KMS-11 (cell line): ENCODE measurements at regions not wholly inside any gene's neighbourhood (a gene's known extent, or its start where the extent isn't known, plus 50 kb on each side); places are given as distances from the start of the nearest gene placed in this dataset.

ENCODE experiments used
- H2AFZ ChIP-seq: fragments of 200-600 bp; sonication (generic); 2 replicates; pipeline ENCODE4 v1.6.1; 2016; ENCODE audit warnings: antibody characterized with exemption, mixed run types, low read depth
- H3K27ac ChIP-seq: fragments of 200-600 bp; sonication (generic); 2 replicates; pipeline ENCODE4 v1.6.1; 2016; ENCODE audit warnings: mild to moderate bottlenecking, mixed run types
- H3K27me3 ChIP-seq: fragments of 200-600 bp; sonication (generic); 2 replicates; pipeline ENCODE4 v1.6.1; 2017; ENCODE audit warnings: mild to moderate bottlenecking, low read depth, mixed run types, moderate library complexity; ENCODE audit not compliant: insufficient read depth
- H3K36me3 ChIP-seq: fragments of 200-600 bp; sonication (generic); 2 replicates; pipeline ENCODE4 v1.6.1; 2017; ENCODE audit warnings: mild to moderate bottlenecking, mixed run types; ENCODE audit not compliant: insufficient read depth
- H3K4me1 ChIP-seq: fragments of 200-600 bp; sonication (generic); 2 replicates; pipeline ENCODE4 v1.6.1; 2016; ENCODE audit warnings: mild to moderate bottlenecking, low read depth, mixed run types; ENCODE audit not compliant: poor library complexity, severe bottlenecking
- H3K4me2 ChIP-seq: fragments of 200-600 bp; sonication (generic); 2 replicates; pipeline ENCODE4 v1.7.0; 2016; ENCODE audit warnings: mild to moderate bottlenecking, mixed run types
- H3K4me3 ChIP-seq: fragments of 200-600 bp; sonication (generic); IDR thresholded peaks from 2 replicates; pipeline ENCODE4 v1.6.1; 2017; ENCODE audit warnings: low read depth, low read length, mixed read lengths; ENCODE audit not compliant: insufficient read depth
- H3K79me2 ChIP-seq: fragments of 200-600 bp; sonication (generic); 2 replicates; pipeline ENCODE4 v1.6.1; 2016; ENCODE audit warnings: low read depth, mixed run types; ENCODE audit not compliant: insufficient read depth
- H3K9ac ChIP-seq: fragments of 200-600 bp; sonication (generic); 2 replicates; pipeline ENCODE4 v1.6.1; 2016; ENCODE audit warnings: mild to moderate bottlenecking, mixed run types
- H4K20me1 ChIP-seq: fragments of 200-600 bp; sonication (generic); 2 replicates; pipeline ENCODE4 v1.6.1; 2016; ENCODE audit warnings: mild to moderate bottlenecking, mixed run types; ENCODE audit not compliant: insufficient read depth
- TF ChIP-seq, protein P1 (sequence below): fragments of 200-600 bp; sonication (generic); conservative IDR thresholded peaks from 2 replicates; pipeline ENCODE4 v1.6.1; 2017; ENCODE audit warnings: low read depth, mild to moderate bottlenecking, antibody characterized with exemption, low read length, moderate library complexity, mixed read lengths

DNA sequence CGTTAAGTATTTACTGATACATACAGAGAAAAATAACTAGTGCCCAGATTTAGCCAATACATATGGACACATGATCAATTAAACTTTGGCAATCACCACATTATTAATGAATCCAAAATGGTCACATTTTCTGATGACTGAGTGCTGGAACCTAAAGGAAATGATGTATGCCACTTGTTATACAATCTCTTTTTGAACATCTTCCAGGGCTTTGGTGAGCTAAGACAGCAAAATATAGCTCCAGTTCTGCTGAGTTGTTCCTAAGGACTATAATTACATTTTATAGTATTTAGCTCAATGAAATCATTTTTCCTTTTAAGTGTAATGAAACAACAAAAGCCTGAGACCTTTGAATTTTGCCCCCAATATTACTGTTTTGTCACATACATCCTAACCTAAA lies 329.1 kb upstream of the ATP2B1 start:
- H3K79me2 ChIP-seq = no peaks in the 10 kb centered on the region
- no peaks in the 10 kb centered on the region for H4K20me1 ChIP-seq
- no peak overlapping the region for H3K9ac ChIP-seq
- no peak overlapping the region for H3K4me2 ChIP-seq
- no peak overlapping the region for H3K4me3 ChIP-seq
- H3K27me3 ChIP-seq = no peaks in the 10 kb centered on the region
- H3K36me3 ChIP-seq = no peaks in the 10 kb centered on the region
- TF ChIP-seq, protein P1, sequence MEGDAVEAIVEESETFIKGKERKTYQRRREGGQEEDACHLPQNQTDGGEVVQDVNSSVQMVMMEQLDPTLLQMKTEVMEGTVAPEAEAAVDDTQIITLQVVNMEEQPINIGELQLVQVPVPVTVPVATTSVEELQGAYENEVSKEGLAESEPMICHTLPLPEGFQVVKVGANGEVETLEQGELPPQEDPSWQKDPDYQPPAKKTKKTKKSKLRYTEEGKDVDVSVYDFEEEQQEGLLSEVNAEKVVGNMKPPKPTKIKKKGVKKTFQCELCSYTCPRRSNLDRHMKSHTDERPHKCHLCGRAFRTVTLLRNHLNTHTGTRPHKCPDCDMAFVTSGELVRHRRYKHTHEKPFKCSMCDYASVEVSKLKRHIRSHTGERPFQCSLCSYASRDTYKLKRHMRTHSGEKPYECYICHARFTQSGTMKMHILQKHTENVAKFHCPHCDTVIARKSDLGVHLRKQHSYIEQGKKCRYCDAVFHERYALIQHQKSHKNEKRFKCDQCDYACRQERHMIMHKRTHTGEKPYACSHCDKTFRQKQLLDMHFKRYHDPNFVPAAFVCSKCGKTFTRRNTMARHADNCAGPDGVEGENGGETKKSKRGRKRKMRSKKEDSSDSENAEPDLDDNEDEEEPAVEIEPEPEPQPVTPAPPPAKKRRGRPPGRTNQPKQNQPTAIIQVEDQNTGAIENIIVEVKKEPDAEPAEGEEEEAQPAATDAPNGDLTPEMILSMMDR = no peak
- H2AFZ ChIP-seq = no peak overlapping the region
- no peak overlapping the region for H3K27ac ChIP-seq
- no peaks in the 10 kb centered on the region for H3K4me1 ChIP-seq

DNA sequence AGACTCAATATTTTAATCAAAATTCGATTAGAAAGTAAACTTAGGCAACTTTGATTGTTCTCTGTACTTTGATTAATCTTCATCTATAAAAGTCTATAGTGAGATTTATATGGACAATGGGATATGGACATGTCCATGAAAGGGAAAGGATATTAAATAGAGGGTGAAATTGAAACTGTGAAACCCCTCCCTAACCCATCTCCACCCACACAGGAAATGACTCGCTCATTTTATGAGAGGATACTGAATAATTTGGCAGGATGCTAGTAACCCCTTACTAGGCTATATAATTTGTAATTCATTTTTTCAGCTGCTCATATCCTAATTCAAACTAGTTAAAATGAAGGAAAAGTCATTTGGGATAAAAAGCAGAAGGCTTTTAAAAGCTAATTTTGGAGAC lies 328.0 kb upstream of the ATP2B1 start:
- Histone ChIP-seq H3K27ac (no peak overlapping the region), H3K79me2 (no peaks in the 10 kb centered on the region), H3K4me2 (no peak overlapping the region), H3K4me1 (no peaks in the 10 kb centered on the region), H3K9ac (no peak overlapping the region), H3K4me3 (no peak overlapping the region), H4K20me1 (no peaks in the 10 kb centered on the region), H3K27me3 (no peaks in the 10 kb centered on the region), H3K36me3 (no peaks in the 10 kb centered on the region), H2AFZ (no peak overlapping the region)
- TF ChIP-seq, protein P1 = no peak

DNA sequence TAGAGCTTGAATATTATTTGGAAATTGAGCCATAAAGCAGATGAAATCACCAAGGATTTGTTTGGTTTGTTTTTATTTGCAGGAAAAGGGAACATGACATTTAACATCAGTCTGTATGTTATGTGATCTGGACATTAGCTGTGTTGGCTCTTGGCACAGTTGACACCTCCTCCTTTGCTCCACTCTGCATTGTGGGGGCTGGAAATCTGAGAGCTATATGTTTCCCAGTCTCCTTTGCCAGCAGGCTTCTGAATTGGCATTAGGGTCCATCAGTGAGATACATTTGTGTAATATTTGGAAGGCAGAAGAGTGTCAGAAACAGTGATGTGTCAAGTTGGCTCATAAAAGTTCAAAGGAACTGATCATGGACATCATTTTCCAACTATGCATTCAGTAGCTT lies 322.1 kb upstream of the ATP2B1 start:
- no peaks in the 10 kb centered on the region for H3K79me2 ChIP-seq
- TF ChIP-seq, protein P1 = no peak
- H3K36me3 ChIP-seq = no peaks in the 10 kb centered on the region
- no peaks in the 10 kb centered on the region for H4K20me1 ChIP-seq
- no peak overlapping the region for H2AFZ ChIP-seq
- no peak overlapping the region for H3K4me2 ChIP-seq
- no peak overlapping the region for H3K27ac ChIP-seq
- H3K4me1 ChIP-seq = no peaks in the 10 kb centered on the region
- no peak overlapping the region for H3K9ac ChIP-seq
- no peaks in the 10 kb centered on the region for H3K27me3 ChIP-seq
- H3K4me3 ChIP-seq = no peak overlapping the region

- Histone ChIP-seq H3K4me3 (no peak overlapping the region), H3K4me2 (no peak overlapping the region)
- TF ChIP-seq, protein P1 = no peak
These were observed 320.7 kb upstream of the ATP2B1 start for GRCh38 chr12:90029317-90029716.

More at GRCh38 chr12:90029317-90029716, 320.7 kb upstream of the ATP2B1 start:
- H3K9ac ChIP-seq = no peak overlapping the region
- H3K27ac ChIP-seq = no peak overlapping the region
- H2AFZ ChIP-seq = no peak overlapping the region
- no peaks in the 10 kb centered on the region for H3K79me2 ChIP-seq
- no peaks in the 10 kb centered on the region for H4K20me1 ChIP-seq
- H3K27me3 ChIP-seq = no peaks in the 10 kb centered on the region
- H3K36me3 ChIP-seq = no peaks in the 10 kb centered on the region
- H3K4me1 ChIP-seq = no peaks in the 10 kb centered on the region
